ENCODE measurements at regions not wholly inside any gene's neighbourhood (a gene's known extent, or its start where the extent isn't known, plus 50 kb on each side); places are given as distances from the start of the nearest gene placed in this dataset.

DNA sequence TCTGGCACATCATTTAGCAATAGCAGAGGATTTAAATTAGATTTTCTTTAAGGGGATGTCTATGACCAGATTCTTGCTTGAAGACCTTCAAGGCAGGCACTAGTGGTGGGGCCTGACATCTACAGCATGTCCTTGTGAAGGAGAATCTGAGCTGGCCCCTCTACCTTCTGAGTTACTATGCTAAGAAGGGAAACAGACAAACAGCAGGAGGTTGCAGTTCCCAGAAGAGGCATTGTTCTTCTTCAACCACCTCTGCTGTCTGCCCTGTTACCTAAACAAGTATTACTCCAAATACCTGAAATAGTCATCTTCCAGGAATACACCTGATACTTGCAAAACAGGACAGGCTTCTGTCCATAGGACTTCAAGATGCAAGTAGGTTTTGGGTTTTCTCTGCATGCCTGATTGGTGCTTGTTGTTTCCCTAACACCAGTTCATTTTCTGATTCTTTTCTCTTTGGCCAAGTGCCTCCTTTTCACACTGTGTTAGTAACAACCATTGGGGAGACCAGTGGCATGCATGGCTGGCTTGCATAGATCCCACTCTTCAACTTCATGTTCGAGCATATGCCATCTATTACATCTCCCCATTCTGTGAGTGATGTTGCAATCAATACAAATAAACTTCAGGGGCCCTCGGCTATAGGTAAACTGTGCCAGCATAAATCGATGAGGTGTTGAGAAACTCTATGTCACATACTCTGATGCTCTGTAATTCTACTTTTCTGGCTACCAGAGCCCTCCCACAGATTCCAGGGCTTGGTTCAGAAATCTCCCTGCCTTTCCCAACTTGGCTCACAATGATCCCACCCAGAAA, 93.0 kb upstream of the DUSP10 start:
- DNase-seq, result no peak

DNA sequence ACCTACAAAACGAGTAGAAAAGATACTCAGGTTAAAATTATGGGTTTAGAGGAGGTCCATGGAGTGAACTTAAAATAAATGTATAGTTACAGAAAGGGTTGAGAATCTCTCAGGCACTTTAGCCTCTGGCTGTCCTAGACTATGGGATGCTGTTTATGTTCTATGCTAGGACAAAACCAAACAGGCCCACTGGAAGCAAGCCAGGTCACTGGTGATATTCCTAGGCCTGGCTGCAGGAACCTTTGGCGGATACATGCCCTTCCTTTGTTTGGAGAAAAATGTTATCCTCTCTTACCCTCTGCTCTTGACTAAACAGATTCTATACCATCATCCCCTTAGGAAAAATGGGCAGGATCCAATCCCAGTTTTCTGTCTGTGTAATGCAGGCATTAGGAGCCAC, 90.7 kb upstream of the DUSP10 start:
- no peak for DNase-seq

DNA sequence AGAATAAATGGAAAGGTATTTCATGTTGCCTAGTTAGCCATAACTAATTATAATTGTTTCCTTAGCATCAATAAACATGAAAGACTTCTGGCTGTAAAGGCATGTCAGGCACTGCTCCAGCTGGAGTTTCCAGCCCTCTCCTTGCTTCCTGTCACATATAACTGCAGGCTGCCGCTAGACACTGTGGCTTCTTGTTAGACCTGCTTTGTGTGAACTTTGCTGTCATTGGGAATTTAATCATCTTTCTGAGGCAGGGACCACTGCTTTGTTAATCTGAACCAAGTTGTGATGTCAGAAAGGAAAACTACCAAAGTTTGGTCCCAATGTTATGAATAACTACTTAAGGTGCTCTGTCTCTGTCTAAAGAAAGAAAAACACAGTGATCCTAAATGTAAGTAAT, 90.3 kb upstream of the DUSP10 start:
- DNase-seq, result no peak

DNA sequence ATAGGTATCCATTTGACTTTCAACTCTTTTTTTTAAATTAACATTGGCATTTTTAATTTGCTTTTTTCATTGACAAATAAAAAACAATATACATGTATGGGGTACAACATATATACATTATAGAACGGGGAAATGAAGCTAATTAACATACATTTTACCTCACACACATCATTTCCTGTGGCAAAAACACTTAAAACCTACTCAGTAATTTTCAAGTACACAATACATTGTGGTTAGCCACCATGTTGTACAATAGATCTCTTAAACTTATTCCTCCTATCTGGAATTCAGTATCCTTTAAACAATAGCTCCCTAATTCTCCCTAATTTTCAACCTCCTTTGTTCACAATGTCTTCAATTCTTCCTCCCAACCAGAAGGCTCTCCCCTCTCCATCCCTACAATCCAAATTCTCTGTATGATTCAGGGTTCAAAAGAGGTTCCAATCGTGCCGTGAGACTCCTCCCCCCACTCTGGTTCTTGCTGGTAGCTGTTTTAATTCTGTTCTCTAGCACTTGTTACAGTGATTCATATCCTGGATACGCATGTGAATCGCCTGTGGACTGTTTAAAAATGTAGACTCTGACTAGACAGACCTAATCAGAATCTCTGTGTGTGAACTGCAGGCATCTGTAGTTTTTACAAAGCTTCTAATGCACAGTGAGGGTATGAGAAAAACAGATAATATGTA, 87.6 kb upstream of the DUSP10 start:
- no peak for DNase-seq

DNA sequence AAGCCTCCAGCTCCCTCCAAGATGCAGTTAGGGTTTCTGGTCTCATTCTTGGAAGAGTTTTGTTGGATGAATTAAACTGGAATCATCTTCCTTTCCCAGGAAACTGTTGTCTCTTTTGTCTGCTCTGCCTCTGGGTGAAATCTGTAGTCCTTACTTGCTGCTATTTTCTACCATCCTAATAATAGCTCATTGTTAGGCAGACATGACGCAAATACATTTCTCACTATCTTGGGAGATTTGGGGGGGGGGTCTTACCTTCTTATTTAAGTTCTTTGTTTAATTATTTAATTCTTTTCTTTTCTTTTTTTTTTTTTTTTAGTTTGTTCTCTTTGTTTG, 85.4 kb upstream of the DUSP10 start:
- no peak for DNase-seq

DNA sequence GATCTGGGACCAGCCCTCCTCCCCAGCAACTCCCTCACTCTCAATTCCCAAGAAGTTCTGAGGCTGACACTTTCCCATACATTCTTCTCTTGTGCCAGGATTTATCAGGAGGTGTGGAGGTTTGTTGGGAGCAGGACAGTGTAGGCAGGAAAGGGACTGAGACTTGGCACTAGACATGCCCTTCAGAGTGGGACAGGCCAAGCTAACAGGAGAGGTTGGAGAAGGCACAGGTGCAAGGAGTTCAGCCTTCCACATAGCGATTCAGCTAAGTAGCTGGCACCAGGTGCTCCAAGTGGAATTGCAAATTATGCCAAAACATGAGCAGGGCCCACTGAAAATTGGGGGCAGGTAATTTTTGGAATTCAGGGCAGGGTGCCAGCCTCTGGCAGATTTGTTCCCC, 83.0 kb upstream of the DUSP10 start:
- DNase-seq, result no peak

DNA sequence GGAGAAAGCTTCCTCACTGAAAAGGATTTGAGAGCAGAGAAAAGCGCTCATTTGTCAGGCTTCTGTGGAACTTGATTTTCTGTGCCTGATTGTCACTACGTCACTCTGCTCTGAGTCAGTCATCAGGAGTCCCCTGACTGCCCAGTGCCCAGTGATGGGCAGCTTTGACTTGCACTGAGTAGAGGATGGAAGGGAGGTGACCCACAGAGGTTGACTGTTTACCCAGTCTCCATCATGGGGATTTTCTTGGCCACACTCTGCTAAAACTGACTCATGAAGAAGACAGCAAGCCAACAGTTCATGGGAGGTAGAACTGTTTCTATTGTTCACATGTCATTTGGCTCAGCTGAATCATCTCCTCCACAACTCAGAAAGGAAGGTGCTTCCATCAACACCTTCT, 82.1 kb upstream of the DUSP10 start:
- no peak for DNase-seq

DNA sequence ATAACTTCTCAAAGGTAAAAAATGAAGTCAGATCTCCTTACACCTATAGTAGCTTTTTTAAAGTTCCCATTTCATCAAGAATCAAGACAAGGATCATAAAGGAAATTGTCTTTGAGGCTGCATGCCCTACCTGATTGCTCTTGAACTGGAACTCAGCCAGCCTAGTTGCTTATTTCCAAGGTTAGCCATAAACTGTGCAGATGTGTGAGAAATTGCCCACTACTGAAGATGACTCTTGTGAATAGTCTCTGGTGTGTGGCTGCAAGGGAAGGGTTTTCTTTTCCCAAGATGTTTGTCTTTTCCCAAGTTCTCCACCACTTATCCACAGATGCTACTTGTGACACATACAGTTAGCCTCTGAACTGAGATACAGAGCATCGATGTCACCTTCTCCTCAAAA, 81.7 kb upstream of the DUSP10 start:
- no peak for DNase-seq

DNA sequence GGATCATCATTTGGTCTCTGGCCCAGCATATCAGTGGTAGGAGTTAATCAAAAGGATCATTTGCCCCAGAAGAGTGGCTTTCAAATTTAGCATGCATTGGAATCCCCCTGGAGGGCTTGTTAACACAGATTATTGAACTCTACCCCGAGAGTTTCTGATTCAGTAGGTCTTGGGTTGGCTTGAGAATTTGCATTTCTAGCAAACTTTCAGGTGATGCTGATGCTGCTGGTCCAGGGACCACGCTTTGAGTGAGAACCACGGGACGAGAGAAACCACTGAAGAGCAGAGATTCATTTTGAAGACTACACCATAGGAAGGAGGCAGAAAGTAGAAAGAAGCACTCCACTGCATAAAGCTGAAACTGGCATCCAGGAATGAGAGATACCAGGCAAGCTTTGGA, 81.3 kb upstream of the DUSP10 start:
- no peak for DNase-seq

DNA sequence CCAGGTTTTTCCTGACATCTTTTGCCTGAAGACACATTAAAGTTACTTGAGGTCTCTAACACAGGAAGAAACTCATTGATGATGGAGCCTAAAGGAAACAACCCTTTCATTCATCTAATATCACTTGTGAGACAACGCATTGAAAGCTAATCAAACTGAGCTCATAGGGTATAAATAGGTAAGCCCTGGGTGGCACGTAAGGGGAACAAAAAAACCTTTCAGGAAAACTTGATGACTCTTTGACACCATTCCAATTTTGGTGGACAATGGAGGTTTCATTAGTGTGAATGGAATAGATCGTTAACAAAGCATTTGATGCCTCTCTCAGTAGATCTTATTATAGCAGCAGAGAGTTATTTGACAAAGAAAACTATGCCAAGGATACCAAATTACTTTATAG, 80.7 kb upstream of the DUSP10 start:
- DNase-seq, result no peak

DNA sequence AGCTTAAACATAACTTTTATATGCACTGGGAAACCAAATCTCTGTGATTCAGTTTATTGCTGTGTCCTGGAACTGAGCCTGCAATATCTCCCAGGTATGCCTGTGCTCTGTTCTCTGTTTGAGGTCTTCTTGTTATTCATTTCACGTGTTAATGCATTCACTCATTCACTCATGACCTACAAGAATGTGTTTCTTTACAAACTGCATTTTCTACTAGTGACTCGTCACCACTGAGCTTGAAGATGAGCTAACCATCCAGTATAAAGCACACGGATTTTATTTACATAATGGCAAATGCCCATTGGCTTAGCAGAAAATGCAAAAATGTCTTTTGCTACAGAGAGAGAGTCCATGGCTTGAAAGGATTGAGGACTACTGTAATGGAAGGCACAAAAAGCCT, 75.0 kb upstream of the DUSP10 start:
- DNase-seq, result no peak

DNA sequence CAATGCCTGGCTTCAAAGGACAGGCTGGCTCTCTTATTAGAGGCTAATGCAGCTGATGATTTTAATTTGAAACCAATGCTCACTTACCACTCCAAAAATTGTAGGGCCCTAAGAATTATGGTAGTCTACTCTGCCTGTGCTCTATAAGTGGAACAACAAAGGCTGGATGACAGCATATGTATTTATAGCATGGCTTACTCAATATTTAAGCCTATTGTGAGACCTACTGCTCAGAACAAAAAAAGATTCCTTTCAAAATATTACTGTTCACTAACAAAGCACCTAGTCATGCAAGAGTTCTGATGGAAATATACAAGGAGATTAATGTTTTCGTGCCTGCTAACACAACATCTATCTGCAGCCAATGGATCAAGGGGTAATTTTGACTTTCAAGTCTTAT, 73.8 kb upstream of the DUSP10 start:
- no peak for DNase-seq

DNA sequence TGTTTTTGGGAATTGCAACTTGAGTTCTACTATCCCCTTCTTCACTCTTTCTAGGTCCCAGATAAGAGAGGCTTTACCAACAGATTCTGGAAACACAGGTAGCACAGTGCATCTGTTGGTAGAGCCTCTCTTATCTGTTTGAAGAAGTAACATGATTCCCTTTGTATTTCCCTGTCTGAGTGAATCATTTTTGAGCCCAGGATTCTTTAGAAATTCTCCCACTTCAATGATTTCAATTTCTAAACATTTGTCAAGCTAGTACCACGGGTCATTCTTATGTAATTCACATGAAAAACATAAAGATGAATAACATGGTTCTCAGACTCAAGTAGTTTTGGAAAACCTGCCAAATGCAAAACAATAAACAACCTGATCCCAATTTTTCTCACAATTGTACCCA, 72.0 kb upstream of the DUSP10 start:
- no peak for DNase-seq

DNA sequence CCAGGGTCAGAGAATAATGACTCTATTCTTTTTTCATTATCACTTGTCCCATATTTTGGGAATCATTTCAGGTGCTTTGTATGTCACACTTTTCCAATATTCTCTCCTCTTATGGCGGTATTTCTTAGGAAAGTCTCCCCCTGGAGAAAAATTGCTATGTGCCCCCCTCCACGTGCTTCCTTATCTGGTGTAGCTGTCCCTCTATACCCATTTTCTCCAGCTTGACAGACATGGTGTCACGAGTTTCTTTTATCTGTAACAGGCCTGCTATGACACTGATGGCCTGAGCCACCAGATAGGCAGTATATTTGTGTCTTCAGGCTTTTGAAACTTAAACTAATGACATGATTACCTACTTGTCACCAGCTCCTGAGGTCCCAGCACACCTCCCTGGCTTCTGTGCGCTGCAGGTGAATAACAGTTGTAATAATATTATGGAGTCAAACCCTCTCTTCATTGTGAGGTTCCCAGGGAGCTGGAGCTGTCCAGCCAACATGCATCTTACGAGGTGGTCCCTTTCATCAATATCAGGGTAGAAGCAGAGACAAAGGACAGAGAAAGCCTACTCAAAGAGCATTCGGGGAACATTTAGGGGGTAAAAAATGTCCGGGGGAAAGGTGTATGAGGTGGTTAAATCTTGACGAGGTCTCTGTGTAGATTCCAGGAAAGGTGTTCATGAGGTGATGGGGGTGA, 71.2 kb upstream of the DUSP10 start:
- no peak for DNase-seq

DNA sequence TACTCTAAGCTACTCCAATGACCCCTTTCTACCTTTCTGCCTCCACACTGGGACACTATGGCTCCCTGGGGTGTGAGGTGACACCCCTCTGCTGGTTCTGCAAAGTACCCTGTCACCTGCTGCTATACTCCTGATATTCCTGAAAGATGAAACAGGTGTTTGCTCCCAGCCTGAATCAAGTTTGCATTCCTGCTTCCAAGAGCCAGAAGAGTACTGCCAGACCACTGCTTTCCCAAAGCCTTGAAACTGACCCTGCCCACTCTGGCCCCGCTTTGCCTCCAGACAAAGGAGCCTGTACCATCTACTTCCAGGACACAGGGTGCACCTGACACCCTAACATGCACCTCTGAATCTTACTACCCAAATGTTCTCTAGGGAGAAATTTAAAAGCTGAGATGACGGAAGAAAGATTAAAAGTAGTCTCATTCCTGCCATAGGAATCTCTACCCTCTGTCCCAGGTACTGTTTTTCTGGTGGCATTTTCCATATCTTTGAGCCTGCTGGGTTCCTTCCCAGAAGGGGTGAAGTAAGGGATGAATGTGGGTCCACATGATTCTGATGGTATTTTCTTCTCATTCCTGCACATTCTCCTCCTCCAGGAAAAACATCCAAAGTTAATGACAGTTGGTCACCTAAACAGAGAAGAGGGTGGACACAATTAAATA, 70.3 kb upstream of the DUSP10 start:
- DNase-seq, result no peak

DNA sequence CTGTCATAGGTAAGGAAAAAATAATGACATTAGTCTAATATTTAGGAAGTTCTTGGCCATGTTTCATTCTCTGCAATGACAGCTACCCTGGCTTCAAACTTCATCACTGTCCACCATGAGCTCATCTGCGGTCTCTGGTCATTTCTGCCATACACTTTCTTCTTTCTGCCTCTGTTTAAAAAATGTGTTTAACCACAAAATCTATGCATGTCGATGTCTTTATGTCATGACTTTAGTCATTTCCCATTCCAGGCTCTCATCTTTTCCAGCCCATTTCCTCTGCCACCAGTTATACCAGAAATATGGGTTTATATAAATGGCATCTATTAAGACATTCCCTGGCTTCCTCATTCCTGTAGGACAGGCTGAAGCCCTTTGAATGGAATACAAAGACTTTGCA, 68.5 kb upstream of the DUSP10 start:
- no peak for DNase-seq

DNA sequence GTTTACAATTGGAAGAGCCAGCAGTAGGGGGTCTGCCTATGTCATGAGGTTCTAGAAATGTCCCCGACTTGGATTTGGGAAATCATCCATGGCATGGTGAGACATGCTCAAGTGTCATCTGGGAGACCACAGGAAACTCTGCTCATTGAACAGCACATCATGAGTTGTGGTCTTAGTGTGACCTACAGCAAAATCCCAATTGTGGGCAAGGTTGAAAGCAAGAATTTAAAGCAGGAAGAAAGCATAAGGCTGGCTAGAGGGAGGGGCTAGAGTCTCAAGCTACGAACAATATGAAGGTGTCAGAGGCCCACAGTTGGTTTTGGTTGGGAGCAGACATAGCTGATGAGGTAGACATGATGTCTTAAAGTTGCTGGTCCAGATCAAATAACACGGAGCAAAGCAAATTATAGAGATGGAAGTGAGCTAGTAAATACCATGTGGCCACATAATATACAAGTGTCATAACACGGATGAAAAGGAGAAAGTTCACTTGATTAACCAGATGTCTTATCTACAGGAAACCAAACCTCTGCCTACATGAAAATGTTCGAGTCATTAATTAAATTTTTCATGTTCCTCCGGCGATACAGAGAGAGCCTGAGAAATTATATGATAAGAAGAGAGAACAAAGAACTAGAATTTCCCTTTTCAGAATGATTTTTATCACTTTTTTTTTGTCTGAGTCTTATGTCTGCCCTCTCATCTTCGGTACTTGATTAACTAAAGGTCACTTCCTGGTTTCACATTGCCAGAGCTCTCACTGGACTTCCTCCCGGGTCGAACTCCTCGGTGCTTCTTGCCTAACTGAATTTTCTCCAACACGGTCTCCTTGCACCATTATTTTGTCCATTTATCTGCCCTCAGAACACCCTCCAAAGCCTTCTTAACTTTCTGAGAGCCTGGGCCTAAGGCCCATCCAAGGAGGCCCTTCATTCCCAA, 67.5 kb upstream of the DUSP10 start:
- DNase-seq, result no peak

DNA sequence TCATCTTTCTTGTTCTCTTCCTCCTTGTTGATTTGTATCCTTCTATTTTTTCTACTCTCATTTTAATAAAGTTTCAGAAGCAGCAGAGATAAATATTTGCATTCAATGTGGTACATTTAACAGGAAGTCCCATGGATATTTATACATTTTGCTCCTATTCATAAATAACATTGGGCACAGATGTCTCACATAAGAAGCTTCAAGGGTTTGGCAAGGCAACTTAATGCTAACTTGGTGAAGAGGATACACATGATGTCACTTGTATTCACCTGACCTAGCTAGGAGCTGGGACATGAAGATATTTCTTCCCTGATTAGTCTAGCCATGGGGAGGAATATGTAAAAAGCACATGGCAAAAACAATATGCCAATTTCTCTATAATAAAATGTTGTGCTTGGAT, 65.1 kb upstream of the DUSP10 start:
- no peak for DNase-seq

DNA sequence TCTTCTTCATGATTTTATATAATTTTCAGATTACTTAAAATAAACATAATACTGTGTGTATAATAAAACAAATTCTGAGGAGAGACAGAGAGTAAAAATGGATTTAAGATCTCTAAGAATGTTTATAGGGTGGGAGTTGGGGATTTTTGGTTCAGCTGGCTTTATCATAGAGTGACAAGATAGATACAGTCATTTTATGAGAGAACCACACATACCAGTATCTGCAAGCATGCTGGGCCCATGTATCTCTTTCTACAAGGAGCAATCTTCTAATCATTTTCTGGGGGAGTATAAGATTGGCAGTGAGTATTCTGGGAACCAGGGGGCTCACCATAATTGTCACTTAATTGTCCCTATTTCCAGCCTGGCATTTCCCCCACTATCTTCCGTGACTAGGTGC, 64.3 kb upstream of the DUSP10 start:
- no peak for DNase-seq

DNA sequence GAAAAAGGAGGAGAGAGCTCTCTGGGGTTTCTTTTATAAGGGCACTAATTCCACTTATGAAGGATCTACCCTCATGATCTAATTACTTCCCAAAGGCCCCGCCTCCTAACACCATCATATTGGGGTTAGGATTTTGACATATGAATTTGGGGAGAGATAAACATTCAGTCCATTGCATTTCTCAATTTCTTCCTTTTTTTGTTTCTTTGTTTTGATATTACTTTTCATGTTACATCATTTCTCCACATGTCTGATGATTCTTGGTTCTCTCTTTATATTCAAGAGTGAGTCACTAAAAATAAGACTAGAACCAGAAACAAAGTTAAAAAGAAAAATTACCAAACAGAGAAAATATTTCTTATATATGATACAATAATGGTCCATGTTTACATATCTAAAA, 63.2 kb upstream of the DUSP10 start:
- no peak for DNase-seq

DNA sequence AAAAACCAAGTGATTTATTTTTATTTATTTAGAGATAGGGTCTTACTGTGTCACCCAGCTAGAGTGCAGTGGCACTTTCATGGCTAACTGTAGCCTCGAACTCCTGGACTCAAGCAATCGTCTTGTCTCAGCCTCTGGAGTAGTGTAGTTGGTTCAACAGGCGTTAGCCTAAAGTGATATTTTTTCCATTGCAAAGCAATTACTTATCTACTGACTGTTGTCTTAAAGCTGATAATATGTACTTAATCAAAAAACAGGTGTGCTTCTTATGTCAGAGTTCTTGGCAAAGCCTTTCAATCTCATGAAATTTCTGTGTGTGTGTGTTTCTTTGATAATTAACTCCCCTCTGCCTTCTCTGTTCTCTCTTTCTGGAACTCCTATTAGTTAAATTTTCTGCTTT, 62.4 kb upstream of the DUSP10 start:
- no peak for DNase-seq

DNA sequence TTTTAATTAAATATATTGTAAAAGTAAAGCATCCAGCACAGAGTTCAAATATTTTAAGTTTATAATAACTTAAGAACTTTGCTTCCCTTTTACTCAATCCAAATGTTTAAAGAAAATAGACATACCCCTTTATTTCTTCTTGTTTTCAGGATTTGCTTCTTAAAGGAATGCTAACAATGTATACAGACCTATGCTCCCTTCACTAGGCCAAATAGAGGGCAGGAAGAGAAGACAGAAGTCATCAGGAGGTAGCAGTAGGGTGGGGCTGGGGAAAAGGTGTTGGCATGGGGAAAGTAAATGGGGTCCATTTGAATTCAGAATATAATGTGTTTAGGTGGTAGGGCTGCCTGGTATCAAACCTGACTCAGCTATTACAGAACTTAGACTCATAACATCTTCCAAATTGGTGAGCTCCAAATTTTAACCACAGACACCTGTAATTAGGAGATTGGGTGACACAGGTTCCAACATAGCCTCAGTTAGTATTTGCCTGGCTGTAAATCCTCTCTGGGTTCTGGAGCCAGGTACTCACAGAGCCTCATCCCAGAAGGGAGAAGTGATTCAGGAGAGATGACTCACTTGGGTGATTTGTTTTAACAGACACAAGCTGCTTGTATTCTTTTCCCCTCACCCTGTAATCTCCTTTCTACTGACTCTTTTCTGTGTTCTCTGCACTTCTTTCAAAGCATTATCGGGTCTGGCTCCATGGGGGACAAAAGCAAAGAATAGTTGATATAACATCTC, 60.1 kb upstream of the DUSP10 start:
- DNase-seq, result no peak
